T47D (cell line): ENCODE measurements at regions not wholly inside any gene's neighbourhood (a gene's known extent, or its start where the extent isn't known, plus 50 kb on each side); places are given as distances from the start of the nearest gene placed in this dataset.

Source experiments
- DNase-seq, 2 experiments: peaks; one replicate each; pipeline versions ENCODE4 v3.0.0 to v3.0.0-alpha.2; 2011 to 2012; ENCODE audit warnings: low read depth in 1 of 2, low spot score in 1 of 2
- JUND ChIP-seq: IDR thresholded peaks from 2 replicates; pipeline ENCODE4 v1.6.1; 2012; ENCODE audit warnings: low read depth
- in situ Hi-C: cut with HindIII; loops from 2 replicates; pipeline ENCODE4 v1.10.0; 2016; ENCODE audit warnings: low sequenced_read_pairs, low pct_unique_long_range_greater_than_20kb

DNA sequence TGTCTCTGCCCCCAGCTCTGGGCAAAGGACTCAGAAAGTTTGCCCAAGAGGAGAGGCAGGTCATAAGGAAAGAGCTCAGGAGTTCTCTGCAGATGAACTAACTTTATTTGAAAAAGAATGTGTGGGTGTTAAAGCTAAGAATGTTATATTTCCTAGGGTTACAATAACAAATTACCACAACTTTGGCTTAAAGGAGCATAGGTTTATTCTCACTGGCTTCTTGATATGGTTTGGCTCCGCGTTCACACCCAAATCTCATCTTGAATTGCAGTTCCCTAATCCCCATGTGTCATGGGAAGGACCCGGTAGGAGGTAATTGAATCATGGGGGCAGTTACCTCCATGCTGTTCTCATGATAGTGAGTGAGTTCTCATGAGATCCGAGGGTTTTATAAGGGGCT lies 383.7 kb upstream of the CFAP20DC start:
- in situ Hi-C loops = no loop called here
- no peak for TF ChIP-seq JUND
- DNase-seq = no peak

DNA sequence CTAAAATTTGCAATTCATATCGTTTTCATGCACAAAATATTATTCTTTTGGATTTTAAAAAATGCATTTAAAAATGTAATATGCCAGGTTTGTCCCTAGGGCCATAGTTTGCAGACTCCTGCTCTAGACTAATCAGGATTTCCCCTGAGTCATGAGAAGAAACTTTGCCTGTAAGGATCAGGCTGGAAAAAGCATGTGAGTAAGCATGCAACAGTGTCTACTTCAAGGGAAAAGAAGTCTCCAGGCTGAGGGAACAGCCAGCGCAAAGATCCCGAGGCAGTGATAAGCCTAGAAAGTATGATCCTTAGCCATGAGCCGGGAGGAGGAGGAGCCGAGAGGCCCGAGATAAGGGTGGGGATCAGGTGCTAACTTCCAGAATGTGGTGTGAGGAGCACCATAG lies 382.8 kb upstream of the CFAP20DC start:
- in situ Hi-C loops = no loop called here
- TF ChIP-seq JUND = no peak
- DNase-seq = no peak

DNA sequence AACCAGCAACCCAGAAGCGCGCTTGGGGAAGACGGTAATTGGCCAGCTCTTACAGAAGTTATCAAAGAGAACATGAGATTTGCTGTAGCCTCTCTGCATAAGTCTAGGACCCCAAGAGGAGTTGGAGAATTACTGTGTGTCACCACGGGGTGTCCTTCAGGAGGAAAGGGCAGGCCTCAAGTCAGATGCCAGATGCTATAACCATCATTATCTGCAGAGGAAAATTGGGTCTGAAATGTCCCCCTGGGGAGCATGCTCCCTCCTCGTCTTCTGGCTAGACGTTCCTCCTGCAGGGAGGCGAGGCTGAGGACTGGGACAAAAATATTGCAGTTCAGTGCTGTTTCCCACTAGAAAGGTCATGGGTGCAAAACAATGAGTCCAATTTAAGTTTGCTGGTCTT lies 380.5 kb upstream of the CFAP20DC start:
- no peak for DNase-seq
- TF ChIP-seq JUND = no peak
- in situ Hi-C loops = no loop called here

DNA sequence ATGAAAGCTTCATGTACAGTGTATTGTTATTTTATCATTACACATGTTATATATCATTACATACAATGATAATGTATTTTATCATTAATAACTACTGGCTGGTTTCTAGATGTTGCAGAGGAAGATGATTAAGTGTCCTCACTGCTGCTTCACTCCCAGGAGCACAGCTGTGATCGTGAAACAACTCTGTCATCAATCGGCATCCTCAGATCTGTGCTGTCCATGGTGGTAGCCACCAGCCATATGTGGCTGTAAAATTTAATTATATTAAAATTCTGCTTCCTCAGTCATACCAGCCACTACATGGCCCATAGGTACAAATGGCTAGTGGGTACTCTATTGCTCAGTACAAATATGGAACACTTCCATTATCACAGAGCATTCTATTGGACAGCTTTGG lies 379.4 kb upstream of the CFAP20DC start:
- DNase-seq = no peak
- in situ Hi-C loops = no loop called here
- TF ChIP-seq JUND = no peak

DNA sequence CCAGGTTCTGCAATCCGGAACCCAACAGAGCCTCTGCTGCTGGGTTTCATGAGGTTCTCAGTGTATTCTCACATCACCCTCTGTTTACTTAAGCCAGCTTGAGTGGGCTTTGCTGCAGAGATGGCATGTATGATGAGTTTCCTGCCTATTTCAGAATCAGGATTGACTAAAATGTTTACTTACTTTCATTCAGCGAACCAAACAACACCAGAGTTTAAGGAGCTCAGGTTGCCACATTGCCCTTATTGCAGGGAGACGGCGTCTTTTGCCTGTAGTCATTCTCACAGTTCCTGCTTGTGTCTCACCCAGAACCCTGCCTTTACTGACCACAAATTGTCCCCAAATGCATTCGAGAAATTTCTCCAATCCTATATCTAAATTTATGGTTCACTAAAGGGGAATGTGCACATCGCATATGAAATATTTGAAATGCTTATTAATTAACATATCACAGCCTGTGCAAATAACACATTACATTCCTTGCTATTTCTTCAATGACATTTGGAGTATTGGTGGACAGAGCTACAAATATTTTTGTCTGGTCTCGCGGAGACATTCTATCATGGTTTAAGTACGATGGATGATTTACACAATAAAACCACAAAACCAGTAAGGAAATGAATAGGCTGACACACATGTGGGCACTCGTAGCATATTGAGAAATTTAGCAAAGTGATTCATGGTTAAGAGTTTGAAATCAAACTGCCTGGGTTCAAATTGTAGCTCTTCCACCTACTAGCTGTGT lies 377.2 kb upstream of the CFAP20DC start:
- no peak for TF ChIP-seq JUND
- in situ Hi-C loops = no loop called here
- DNase-seq = no peak

DNA sequence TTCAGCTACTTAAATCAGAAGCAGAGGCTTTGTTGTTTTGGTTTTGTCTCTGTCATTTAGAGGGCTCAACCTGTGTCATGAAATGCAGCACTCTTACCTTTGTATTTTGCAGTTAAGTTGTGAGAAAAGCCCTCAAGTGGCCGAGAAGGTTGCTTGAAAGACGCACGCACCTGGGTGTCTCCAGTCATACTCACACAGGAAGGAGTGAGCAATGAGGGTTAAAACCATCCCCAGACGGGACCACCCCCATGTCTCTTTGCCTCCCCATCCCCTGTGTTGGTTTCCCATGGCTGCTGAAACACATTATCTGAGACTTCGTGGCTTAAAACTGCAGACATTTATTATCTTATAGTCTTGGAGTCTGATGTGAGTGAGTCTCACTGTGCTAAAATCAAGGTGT lies 376.1 kb upstream of the CFAP20DC start:
- TF ChIP-seq JUND = no peak
- DNase-seq = no peak
- in situ Hi-C loops = no loop called here

DNA sequence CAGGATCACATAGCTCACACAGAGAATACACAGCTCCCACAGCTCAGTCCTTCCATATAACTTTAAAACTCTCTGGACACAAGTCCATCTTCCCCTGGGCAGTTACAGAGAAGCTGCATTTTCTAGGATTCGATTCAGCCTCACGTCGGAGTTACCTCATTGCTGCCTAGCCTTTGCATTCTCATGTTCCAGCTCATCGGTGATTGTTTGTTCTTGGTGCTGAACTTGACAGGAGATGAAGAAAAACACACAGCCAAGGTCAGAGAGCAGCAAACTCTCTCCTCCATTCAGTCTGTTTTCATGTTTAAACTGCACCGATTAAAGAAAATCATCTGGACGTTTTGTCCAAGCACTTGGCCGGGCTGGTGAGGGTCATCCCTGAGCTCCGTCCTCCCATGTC lies 375.5 kb upstream of the CFAP20DC start:
- no peak for TF ChIP-seq JUND
- no peak for DNase-seq
- in situ Hi-C loops = no loop called here

DNA sequence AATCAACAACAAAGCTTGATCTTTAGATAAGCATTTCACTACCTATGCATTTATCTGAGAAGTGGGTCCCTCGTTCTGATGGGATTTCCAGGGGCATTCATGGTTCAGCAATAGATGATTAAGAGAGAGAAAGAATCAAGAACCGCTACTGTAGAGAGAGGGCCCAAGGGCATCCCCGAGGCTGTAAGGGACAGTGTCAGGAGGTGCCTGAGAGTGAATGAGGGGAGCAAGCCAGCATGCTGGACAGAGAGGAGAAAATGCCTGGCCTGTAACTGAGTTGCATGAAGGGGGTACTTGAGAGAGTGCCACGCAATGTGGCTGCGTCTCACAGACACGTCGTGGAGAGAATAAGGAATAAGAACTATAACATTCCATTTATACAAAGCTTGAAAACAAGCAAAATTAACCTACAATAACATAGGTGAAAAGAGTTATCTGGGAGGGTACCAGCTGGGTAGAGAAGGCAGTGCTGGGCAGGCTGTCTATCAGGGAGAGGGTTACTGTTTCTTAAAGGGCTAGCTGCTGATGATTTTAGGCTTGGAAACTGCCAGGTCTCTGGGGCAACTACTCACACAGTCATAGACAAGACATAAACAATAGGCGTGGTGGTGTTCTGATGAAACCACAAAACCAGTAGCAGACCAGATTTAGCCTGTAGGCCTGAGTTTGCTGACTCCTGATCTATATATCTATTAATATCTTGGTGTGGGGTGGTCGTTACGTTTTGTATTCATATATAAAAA lies 374.6 kb upstream of the CFAP20DC start:
- TF ChIP-seq JUND = no peak
- no peak for DNase-seq
- in situ Hi-C loops = no loop called here

DNA sequence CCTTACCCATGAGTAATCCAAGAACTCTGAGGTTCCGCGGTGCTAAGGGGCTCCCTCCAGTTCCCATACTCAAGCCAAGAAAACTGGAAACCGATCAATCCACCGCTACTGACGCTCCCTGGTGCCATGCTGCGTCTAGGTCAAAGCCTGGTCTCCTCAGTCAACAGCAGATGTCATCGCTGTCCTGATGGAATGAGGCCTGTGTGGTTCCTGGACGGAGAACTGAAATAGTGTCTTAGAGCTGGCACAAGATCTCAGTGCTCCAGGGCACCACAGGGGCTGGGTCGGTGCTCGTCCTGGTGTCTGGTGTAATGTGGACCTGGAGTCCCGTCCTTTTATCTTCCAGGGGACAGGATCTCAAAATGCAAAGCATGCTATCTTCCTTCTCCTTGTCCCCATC lies 373.9 kb upstream of the CFAP20DC start:
- no peak for DNase-seq
- no peak for TF ChIP-seq JUND
- in situ Hi-C loops = no loop called here

GRCh38 chr3:59422312-59422711 lies 372.5 kb upstream of the CFAP20DC start:
- TF ChIP-seq JUND = no peak
- in situ Hi-C loops = no loop called here
- DNase-seq = no peak

DNA sequence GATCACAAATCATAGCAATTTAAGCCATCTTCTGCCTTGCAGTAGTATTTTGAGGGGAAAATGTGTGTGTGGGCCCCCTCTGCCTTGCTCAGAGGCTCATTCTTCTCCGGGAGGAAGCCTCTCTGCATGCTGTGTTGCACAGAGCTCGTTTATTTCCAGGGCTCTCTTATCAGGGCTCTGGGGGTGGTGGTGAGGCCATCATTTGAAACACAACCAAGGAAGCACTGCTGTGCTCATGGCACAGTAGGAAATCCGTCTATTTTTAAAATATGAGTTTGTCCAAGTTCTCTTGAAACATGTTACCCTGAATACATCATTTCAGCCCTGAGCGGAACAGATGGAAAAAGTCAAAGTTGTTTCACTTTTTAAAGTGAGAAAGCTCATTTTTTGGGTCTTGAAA lies 369.0 kb upstream of the CFAP20DC start:
- DNase-seq = no peak
- in situ Hi-C loops = no loop called here
- TF ChIP-seq JUND = no peak

GRCh38 chr3:59412516-59412915 lies 362.7 kb upstream of the CFAP20DC start:
- TF ChIP-seq JUND = no peak
- in situ Hi-C loops = no loop called here
- DNase-seq = no peak

GRCh38 chr3:59411694-59412093 lies 361.9 kb upstream of the CFAP20DC start:
- in situ Hi-C loops = no loop called here
- no peak for DNase-seq
- no peak for TF ChIP-seq JUND

- no peak for DNase-seq
- no peak for TF ChIP-seq JUND
- in situ Hi-C loops = no loop called here
These were observed 361.4 kb upstream of the CFAP20DC start for GRCh38 chr3:59411186-59411585.
